Breast epithelium (tissue), 4 donors: ENCODE measurements at regions not wholly inside any gene's neighbourhood (a gene's known extent, or its start where the extent isn't known, plus 50 kb on each side); places are given as distances from the start of the nearest gene placed in this dataset.

Source experiments
- DNase-seq, 2 donors: peaks; one replicate each; pipeline ENCODE4 v3.0.0-alpha.2; 2019; ENCODE audit warnings: low spot score in 2 of 2
- H3K27ac ChIP-seq, 2 donors: fragments of 200-600 bp; sonication (generic) in 1 of 2; one replicate each; pipeline ENCODE4 v1.5.1; 2016 to 2019; ENCODE audit warnings: mild to moderate bottlenecking in 1 of 2
- H3K27me3 ChIP-seq, 2 donors: fragments of 200-600 bp; sonication (generic) in 1 of 2; one replicate each; pipeline versions ENCODE4 v1.5.1 to v1.6.0; 2017 to 2019; ENCODE audit warnings: control low read depth in 1 of 2, mild to moderate bottlenecking in 1 of 2
- H3K36me3 ChIP-seq: fragments of 200-600 bp; one replicate; pipeline ENCODE4 v1.5.1; 2019
- H3K4me1 ChIP-seq, 2 donors: fragments of 200-600 bp; sonication (generic); one replicate each; pipeline ENCODE4 v1.5.1; 2016 to 2019; ENCODE audit warnings: control low read depth in 1 of 2
- H3K4me3 ChIP-seq, 3 donors: fragments of 200-600 bp; sonication (generic); 1 replicate in 2 of 3; 2 replicates in 1 of 3; pipeline ENCODE4 v1.5.1; 2016 to 2019; ENCODE audit warnings: mild to moderate bottlenecking in 3 of 3, moderate library complexity in 2 of 3
- H3K9me3 ChIP-seq, 2 donors: fragments of 200-600 bp; sonication (generic) in 1 of 2; one replicate each; pipeline ENCODE4 v1.5.1; 2016 to 2019; ENCODE audit warnings: control low read depth in 1 of 2
- POLR2A ChIP-seq: fragments of 450-650 bp; IDR thresholded peaks from one replicate; pipeline ENCODE4 v1.6.1; 2016; ENCODE audit warnings: antibody characterized with exemption, mild to moderate bottlenecking, moderate library complexity
- POLR2AphosphoS5 ChIP-seq, 3 donors: sonication (generic); formaldehyde crosslinking; IDR thresholded peaks; one replicate each; pipeline ENCODE4 v1.6.1; 2017; ENCODE audit warnings: antibody characterized with exemption in 3 of 3
- intact Hi-C: fragments of 100-400 bp; cut with DNase I; formaldehyde crosslinking; loops from one replicate; pipeline ENCODE4 v1.15.1; 2023; ENCODE audit warnings: low total_unique reads
- TF ChIP-seq, protein P1 (sequence below), 3 donors: fragments of 450-650 bp; IDR thresholded peaks; one replicate each; pipeline ENCODE4 v1.5.1; 2016 to 2017; ENCODE audit warnings: antibody characterized with exemption in 3 of 3, mild to moderate bottlenecking in 3 of 3, moderate library complexity in 3 of 3

DNA sequence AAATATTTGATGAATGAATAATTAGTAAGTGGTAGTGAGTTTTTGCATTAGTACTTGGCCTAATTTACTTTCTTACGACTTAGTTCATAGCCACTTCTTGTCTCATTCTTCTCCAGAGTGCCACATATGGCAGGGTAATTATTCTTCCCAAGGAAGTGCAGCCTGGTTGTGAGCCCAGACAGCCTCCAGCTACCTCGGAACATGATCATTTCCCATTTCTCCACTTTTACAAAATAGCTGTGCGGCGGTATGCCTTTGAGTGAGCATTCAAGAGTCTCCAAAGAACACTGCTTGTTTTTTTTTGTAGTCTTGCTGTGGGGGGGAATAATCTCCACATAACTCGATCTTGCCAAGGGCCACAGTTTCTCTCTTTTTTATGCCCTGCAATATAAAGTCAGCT, 765.0 kb downstream of the HDGFL1 start:
- TF ChIP-seq, protein P1, sequence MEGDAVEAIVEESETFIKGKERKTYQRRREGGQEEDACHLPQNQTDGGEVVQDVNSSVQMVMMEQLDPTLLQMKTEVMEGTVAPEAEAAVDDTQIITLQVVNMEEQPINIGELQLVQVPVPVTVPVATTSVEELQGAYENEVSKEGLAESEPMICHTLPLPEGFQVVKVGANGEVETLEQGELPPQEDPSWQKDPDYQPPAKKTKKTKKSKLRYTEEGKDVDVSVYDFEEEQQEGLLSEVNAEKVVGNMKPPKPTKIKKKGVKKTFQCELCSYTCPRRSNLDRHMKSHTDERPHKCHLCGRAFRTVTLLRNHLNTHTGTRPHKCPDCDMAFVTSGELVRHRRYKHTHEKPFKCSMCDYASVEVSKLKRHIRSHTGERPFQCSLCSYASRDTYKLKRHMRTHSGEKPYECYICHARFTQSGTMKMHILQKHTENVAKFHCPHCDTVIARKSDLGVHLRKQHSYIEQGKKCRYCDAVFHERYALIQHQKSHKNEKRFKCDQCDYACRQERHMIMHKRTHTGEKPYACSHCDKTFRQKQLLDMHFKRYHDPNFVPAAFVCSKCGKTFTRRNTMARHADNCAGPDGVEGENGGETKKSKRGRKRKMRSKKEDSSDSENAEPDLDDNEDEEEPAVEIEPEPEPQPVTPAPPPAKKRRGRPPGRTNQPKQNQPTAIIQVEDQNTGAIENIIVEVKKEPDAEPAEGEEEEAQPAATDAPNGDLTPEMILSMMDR (IDR thresholded peaks at IDR 0.05) = no peak
- no peak for TF ChIP-seq POLR2AphosphoS5 (IDR thresholded peaks at IDR 0.05)
- no peak for TF ChIP-seq POLR2A
- H3K27me3 ChIP-seq = no peaks in the 10 kb centered on the region
- intact Hi-C loops = no loop called here
- no peaks in the 10 kb centered on the region for H3K4me1 ChIP-seq
- no peak overlapping the region for H3K4me3 ChIP-seq
- H3K9me3 ChIP-seq = no peaks in the 10 kb centered on the region
- no peaks in the 10 kb centered on the region for H3K36me3 ChIP-seq
- H3K27ac ChIP-seq = no peak overlapping the region
- no peak for DNase-seq

GRCh38 chr6:23335894-23336293, 766.5 kb downstream of the HDGFL1 start:
- no peaks in the 10 kb centered on the region for H3K27me3 ChIP-seq
- no peaks in the 10 kb centered on the region for H3K9me3 ChIP-seq
- no peaks in the 10 kb centered on the region for H3K4me1 ChIP-seq
- H3K27ac ChIP-seq = no peak overlapping the region
- H3K36me3 ChIP-seq = no peaks in the 10 kb centered on the region
- intact Hi-C loops = no loop called here
- DNase-seq = no peak
- TF ChIP-seq POLR2A (no peak), POLR2AphosphoS5 (IDR thresholded peaks at IDR 0.05) (no peak)
- TF ChIP-seq, protein P1 (IDR thresholded peaks at IDR 0.05) = no peak
- no peak overlapping the region for H3K4me3 ChIP-seq

GRCh38 chr6:23339268-23339667, 769.9 kb downstream of the HDGFL1 start:
- no peak for TF ChIP-seq POLR2AphosphoS5 (IDR thresholded peaks at IDR 0.05)
- TF ChIP-seq, protein P1 (IDR thresholded peaks at IDR 0.05) = no peak
- TF ChIP-seq POLR2A = no peak
- Histone ChIP-seq H3K36me3 (no peaks in the 10 kb centered on the region), H3K4me3 (no peak overlapping the region), H3K4me1 (no peaks in the 10 kb centered on the region), H3K27me3 (no peaks in the 10 kb centered on the region), H3K9me3 (no peaks in the 10 kb centered on the region), H3K27ac (no peak overlapping the region)
- intact Hi-C loops = no loop called here
- DNase-seq = no peak

DNA sequence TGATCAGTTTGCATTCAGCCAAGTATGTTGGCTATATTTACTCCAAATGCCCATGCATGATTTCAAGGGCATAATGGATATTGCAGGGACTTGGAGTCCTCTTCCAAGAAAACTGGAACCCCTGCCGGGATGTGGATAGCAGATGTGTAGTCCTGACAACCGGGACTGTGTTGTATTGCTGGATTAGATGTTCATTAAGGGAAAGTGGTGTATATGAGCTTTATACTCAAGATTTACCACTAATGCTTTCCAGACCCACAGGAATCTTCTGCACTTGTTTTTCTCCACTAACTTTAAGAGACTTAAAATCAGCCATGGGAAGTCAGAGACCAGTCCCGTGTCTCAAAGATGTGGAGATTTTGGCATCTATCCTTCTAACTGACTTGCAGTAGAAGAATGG, 770.9 kb downstream of the HDGFL1 start:
- Histone ChIP-seq H3K9me3 (no peaks in the 10 kb centered on the region), H3K27ac (no peak overlapping the region), H3K4me3 (no peak overlapping the region), H3K36me3 (no peaks in the 10 kb centered on the region), H3K27me3 (no peaks in the 10 kb centered on the region), H3K4me1 (no peaks in the 10 kb centered on the region)
- TF ChIP-seq, protein P1 (IDR thresholded peaks at IDR 0.05) = no peak
- no peak for TF ChIP-seq POLR2A
- no peak for TF ChIP-seq POLR2AphosphoS5 (IDR thresholded peaks at IDR 0.05)
- no peak for DNase-seq
- intact Hi-C loops = no loop called here

DNA sequence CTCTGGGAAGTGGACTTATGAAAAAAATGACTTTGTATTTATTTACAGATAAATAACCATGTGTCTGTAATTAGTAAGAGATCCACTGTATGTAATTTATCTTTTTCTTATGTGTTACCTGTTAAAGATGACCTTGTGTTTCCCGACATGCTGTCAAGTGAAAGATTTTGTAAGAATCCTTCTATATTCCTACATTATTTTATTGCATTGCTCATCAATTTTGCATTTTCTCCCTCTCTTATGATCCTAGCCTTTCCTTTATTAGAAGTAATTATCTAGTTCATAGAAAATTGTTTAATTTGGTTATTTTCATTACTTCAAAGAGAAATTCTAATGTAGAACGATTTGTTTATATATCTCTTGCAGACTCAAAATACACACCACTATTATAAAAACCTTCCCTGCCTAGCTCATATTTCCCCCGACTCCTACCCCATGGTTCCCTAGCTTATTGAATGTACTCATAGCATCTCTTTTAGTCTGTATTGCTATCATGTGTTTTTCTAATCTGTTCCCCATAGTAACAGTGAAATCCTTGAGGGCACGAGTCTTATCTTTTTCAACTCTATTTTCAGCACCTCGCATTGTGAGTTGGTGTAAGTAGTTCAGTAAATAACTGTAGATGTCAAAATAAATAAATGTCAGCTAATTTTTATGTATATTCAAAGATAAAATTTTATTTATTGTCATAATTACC, 774.4 kb downstream of the HDGFL1 start:
- intact Hi-C loops = no loop called here
- Histone ChIP-seq H3K4me3 (no peak overlapping the region), H3K4me1 (no peaks in the 10 kb centered on the region), H3K27ac (no peak overlapping the region), H3K27me3 (no peaks in the 10 kb centered on the region), H3K9me3 (no peaks in the 10 kb centered on the region), H3K36me3 (no peaks in the 10 kb centered on the region)
- TF ChIP-seq POLR2AphosphoS5 (IDR thresholded peaks at IDR 0.05) = no peak
- TF ChIP-seq, protein P1 (IDR thresholded peaks at IDR 0.05) = no peak
- TF ChIP-seq POLR2A = no peak
- no peak for DNase-seq
